HUDEP-2 (cell line): ENCODE measurements at regions not wholly inside any gene's neighbourhood (a gene's known extent, or its start where the extent isn't known, plus 50 kb on each side); places are given as distances from the start of the nearest gene placed in this dataset.

ENCODE experiments used
- DNase-seq, 76 experiments: peaks; one replicate each; lab custom pipeline; 2025; ENCODE audit not compliant: unreplicated experiment in 76 of 76; lab: John Stamatoyannopoulos, UW

- DNase-seq, result no peak
Measured at GRCh38 chr6:19753826-19754225, 83.3 kb upstream of the ID4 start.

- no peak for DNase-seq
Measured at GRCh38 chr6:19754686-19755085, 82.5 kb upstream of the ID4 start.

- DNase-seq, result no peak
Measured at GRCh38 chr6:19755181-19755580, 82.0 kb upstream of the ID4 start.

- DNase-seq, result no peak
Measured at GRCh38 chr6:19757036-19757435, 80.1 kb upstream of the ID4 start.

GRCh38 chr6:19759117-19759880 is 77.9 kb upstream of the ID4 start:
- no peak for DNase-seq

GRCh38 chr6:19761121-19761520 is 76.0 kb upstream of the ID4 start:
- no peak for DNase-seq

GRCh38 chr6:19771753-19772336 is 65.3 kb upstream of the ID4 start:
- DNase-seq, result no peak

- no peak for DNase-seq
Measured at GRCh38 chr6:19772891-19773290, 64.3 kb upstream of the ID4 start.

GRCh38 chr6:19781269-19781668 is 55.9 kb upstream of the ID4 start:
- DNase-seq, result no peak

- no peak for DNase-seq
Measured at GRCh38 chr6:19782588-19782987, 54.6 kb upstream of the ID4 start.
